Vagina (tissue), 2 donors: ENCODE measurements at regions not wholly inside any gene's neighbourhood (a gene's known extent, or its start where the extent isn't known, plus 50 kb on each side); places are given as distances from the start of the nearest gene placed in this dataset.

Experiments used
- CTCF ChIP-seq, 3 experiments: fragments of 450-650 bp in 2 of 3; fragments of 200-600 bp in 1 of 3; sonication (generic) in 1 of 3; IDR thresholded peaks; one replicate each; pipeline ENCODE4 v1.5.1; 2017 to 2019; ENCODE audit warnings: antibody characterized with exemption in 3 of 3, mild to moderate bottlenecking in 2 of 3, moderate library complexity in 2 of 3
- POLR2A ChIP-seq, 2 donors: fragments of 450-650 bp; IDR thresholded peaks; one replicate each; pipeline ENCODE4 v1.6.1; 2017; ENCODE audit warnings: antibody characterized with exemption in 2 of 2, mild to moderate bottlenecking in 2 of 2, moderate library complexity in 2 of 2
- POLR2AphosphoS5 ChIP-seq, 2 donors: sonication (generic); formaldehyde crosslinking; IDR thresholded peaks; one replicate each; pipeline ENCODE4 v1.9.0; 2017; ENCODE audit warnings: antibody characterized with exemption in 2 of 2, mild to moderate bottlenecking in 2 of 2, low read depth in 1 of 2; ENCODE audit not compliant: insufficient read depth in 1 of 2

GRCh38 chr22:48709976-48710375, 1117.7 kb downstream of the BRD1 start:
- TF ChIP-seq POLR2A (IDR thresholded peaks at IDR 0.05) (no peak), CTCF (IDR thresholded peaks at IDR 0.05) (no peak), POLR2AphosphoS5 (IDR thresholded peaks at IDR 0.05; ENCODE audit: insufficient read depth in 1 of 2, low read depth in 1 of 2) (no peak)
